Left kidney (tissue), 1 donor: ENCODE measurements at regions not wholly inside any gene's neighbourhood (a gene's known extent, or its start where the extent isn't known, plus 50 kb on each side); places are given as distances from the start of the nearest gene placed in this dataset.

Source experiments
- DNase-seq: peaks from one replicate; pipeline ENCODE4 v3.0.0-alpha.2; 2013

DNA sequence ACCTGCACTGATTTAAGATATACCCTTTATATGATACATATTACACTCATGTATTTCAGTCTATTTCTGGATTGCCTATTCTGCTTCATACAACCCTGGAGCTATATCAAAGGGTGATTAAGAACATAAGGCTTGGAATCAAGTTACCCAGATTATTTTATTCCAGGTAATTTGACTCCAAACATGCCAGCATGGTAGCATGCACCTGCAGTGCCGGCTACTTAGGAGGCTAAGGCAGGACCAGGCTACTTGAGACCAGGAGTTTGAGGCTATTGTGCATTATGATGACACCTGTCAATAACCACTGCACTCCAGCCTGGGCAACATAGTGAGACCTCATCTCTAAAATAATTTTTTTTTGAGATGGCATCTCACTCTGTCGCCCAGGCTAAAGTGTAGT, 50.4 kb upstream of the NEO1 start:
- no peak for DNase-seq

DNA sequence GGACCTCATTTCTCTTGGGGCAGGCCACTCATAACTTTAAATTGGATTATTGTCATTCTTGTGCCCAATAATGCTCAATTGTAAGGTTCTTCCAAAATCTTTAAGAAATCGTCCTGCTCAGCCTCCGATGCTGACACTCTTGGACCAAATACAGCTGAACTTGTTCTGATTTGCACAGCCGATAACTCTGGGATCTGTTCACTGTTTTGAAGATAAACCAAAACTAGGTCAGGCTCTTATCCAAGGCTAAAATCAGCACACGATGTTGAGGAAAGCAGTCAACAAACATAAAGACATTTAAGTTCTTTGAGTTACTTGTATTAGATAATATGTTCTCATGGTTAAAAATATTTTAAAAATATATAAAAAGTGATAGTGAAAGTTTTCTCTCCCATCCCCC, 52.0 kb upstream of the NEO1 start:
- no peak for DNase-seq

DNA sequence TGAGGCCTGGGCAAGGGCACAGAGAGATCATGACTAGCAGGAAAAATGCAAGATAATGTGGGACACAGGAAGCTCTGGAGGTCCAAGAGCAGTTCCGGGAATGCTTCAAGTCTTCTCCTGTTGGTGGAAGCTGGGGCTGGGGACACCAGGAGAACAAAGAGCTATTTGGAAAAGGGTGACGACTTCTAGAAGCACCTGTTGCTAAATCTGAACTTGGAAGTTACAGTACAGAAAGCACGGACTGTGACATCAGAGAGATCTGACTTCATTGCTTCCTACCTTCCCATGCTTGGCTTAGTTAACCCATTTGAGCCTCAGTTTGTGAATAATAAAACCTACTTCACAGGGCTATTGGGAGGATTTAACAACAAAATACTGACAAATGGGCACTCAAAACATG, 52.7 kb upstream of the NEO1 start:
- no peak for DNase-seq

DNA sequence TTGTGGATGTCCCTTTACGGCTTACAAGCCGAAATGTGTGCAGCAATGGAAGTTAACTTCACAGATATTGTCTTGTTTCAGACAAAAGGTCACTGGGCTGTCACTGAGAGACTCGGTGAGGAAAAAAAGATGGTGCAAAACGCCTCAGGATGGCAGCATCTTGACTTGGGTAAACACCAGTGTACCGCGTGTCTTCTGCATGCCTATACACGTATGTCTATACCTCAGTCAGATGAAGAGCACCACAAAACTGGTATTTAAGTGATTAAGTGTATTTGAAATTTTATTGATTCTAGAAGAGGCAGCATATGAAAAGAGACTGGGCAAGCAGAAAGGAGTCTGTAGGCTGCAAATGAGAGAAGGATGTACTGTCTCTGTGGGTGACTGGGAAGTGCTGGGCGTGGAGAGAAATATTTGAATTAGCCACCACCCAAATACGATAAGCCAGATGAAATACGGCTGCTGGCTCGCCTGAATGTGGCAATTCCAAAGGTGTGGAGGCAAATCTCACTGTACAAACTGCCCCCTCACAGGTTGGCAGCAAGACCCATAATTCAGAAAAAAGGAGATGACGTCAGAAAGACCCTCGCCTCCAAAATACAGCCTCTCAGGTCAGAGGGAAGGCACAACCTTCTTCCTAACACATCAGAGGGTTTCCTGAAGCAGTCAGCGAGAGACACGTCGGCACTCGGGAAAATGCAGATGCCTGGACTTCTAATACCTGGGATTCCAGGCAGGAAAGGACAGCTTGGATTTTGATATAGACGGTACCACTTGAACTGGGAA, 53.4 kb upstream of the NEO1 start:
- DNase-seq = no peak

DNA sequence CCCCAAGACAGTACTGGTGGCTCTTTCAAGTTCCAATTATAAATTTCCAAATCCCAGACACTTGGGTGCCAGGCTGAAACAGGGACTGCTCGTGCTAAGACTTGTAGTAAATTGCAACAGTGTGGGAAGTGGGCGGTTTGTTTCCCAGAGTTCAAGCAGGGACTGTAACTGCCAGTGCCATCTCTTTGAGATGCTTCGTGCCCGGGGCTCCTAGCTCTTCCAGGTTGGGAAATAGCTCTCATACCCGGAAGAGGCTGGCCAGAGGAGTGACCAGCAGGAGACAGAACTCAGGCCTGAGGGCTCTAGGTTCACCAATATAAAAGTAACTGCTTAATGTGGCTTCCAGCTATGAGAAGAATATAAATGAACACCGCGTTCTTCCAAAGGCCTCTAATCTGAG, 54.0 kb upstream of the NEO1 start:
- no peak for DNase-seq

DNA sequence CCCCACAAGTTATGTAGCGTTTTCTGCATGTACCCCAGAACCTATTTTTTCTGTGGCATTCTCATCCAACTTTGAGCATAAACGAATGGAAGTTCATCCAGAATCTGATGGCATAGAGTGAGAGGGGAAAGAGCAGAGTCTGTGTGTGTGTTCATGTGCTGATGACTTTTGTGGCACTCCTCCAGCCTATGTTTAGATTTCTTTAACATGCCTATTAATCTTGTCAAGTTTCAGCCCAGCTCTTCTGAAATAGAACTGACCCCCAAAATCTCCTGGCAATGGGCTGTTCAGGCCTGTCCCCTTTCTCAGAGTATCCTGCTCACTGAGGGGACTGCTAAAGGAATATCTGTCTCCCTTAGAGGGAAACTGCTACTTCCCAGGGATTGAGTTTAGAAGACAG, 56.4 kb upstream of the NEO1 start:
- DNase-seq = no peak

DNA sequence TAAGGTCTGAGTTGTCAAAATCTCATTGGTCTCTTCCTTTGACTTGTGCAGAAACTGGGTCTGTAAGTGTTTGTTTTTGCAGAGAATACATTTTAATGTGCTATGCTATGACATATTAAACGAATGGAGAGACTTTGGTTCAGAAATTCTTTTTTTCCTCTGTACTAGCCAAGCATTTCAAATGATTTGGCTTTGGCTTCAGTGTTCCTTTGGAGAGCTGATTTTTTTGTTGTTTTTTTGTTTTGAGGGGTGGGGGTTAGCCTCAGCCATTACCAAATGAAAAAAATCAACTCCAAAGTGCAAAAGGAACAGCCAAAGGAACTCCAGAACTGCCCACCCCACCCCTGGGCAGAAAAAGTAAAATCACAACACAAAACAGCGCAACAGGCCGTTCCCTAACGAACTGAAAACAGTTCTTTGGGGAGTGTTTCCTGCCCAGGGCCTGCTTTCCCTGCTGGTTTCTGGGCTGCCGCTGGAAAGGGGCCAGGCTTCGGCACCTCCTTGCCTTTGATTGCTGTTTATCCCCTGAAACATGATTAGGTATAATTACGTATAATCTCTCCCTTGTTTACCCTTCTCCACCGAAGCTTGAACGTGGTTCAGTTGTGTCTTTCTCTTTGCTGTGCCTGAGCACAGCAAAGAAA, 57.6 kb upstream of the NEO1 start:
- no peak for DNase-seq

DNA sequence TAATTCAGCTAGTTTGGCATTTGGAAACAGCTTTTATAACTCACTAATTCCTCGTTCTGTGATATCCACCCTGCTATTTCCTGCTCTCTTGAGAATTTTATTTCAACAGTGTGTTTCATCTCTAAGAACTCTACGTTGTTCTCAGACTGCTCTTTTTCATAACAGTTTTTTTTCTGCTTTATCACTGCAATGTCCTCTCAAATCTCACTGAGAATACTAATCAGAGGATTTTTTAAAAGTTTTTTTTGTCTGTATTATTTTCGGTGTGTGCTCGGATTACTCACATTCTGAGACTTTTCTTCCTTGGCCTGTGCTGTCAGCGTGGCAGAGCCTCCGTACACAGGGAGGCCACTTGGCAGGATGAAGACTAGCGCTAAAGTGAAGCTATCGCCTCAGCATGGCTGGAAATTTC, 59.4 kb upstream of the NEO1 start:
- no peak for DNase-seq

DNA sequence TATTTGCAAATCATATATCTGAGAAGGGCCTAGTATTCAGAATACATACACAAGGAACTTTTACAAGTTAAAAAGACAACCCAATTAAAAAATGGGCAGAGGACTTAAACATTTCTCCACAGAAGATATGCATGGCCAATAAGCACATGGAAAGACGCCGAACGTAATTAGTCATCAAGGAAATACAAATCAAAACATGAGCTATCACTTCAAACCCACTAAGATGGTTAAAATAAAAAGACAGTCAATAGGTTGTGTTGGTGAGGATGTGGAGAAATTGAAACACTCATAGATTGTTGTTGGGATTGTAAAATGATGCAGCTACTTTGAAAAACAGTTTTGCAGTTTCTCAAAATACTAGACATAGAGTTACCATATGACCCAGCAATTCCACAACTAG, 61.2 kb upstream of the NEO1 start:
- no peak for DNase-seq

DNA sequence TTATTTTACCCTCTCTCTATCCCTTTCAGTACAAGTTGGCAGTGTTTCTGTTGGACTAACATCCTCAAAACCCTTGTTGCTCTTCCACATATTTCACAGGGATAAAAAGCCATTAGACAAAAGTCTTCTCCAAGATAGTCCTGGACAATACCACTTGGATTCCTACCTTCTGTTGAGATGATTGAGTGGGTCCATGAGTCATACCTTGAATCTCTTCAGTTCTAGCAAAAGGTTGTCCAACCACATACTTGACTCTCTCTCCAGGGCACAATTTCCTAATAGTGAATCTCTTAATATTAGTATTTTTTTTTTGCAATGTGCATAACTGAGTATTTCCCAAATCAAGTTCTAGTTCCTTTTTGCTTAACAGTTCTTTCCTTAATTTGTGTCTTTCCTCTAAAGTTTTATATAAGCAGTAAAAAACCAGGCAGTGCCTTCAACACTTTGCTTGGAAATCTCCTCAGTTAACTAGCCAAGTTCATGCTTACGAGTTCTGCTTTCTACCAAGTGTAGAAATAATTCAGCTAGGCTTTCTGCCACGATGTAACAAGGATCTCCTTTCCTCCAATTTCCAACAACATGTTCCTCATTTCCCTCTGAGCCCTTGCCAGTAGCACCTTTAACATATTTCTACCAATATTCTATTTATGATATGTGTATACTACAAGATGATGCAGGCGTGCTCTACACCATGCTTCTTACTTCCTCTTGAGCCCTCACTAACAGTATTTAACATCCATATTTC, 68.3 kb upstream of the NEO1 start:
- no peak for DNase-seq

DNA sequence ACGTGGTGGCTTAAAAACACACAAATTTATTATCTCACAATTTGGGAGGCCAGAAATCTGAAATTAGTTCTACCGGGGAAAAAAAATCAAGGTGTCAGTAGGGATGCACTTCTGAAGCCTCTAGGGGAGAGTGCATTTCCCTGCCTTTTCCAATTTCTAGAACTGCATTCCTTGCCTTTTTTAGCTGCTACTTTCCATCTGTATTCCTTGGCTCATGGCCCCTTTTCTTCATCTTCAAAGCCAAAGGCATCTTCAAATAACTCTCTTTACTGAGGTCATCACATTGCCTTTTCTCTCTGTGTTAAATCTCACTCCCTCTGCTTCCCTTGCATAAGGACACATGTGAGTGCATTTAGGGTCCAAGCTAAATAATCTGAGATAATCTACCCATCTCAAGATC, 69.5 kb upstream of the NEO1 start:
- DNase-seq = no peak

DNA sequence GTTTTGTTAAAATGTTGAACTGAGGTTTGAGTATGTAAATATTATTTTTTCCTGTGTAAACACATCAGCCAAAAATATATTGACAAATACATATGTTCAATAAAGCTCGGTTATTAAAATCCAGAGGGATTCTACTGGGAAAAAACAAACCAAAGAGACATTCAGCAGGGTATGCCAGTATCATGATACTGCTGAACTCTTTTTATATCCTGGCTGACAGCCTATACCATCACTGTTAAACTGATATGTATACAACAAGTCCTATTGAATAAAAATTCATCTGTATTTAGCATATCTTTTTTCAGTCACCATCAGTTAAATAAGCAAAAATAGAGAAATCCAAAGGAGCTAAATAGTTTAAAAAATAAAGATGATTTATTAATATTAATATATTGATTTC, 71.6 kb upstream of the NEO1 start:
- DNase-seq = no peak

DNA sequence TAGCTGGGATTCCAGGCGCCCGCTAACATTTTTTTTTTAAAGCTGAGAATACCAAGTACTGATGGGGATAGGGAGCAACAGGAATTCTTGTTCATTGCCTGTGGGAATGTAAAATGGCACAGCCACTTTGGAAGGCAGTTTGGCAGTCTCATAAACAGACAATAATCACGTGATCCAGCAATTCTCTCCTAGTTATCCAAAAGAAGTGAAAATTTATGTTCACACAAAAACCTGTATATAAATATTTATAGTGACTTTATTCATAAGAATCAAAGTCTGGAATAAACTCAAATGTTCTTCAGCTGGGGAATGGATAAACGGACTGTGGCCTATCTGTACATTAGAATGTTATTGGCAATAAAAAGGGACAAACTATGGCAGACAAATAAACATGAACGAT, 72.5 kb upstream of the NEO1 start:
- DNase-seq = no peak

DNA sequence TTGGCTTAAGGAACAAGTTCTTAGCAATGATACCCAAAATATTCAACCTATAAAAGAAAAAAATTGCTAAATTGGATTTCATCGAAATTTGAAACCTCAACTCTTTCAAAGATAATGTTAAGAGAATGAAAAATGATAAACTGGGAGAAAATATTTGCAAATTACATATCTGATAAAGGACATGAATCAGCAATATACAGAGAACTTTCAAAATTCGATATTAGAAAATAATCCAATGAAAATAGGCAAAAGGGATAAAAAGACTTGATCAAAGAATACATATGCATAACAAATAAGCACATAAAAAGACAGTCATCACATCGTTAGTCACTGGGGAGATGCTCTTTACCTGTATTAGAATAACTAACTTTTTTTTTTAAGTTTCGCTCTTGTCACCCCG, 73.0 kb upstream of the NEO1 start:
- DNase-seq = no peak

DNA sequence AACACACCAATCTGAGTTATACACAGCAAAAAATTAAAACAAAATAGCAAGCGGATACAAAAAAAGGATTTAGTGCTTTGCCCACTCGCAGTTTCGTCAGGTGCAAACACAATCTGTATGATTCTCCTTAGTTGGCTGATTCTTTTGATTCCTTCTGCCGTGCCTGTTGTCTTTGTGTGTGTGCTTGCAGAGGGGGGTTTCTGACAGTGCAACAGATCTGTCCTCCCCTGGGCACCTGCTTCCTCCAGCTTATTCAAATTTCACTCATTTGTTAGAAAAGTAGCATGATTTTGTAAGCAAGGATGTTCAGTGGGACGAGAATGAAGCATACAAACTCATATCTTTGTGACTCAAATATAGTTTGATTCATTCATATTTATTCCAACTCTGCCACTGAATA, 74.0 kb upstream of the NEO1 start:
- no peak for DNase-seq

DNA sequence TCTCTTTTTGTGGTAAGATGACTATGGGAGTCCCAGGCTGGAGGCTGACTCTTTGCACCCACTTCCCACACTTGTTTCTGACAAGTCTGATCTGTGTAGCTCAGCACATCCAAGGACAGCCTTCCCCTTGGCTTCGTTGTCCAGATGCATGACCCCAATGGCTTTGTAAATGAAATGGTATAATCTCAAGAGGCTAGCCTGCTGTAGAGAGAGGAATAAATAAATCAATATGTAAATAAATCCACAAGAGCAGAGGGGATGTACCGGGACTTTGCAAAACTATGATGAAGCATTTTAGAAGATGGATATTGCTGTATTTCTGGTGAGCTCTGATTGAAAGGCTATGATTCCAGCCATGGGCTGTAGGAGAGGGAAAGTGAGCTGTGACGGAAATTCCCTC, 79.9 kb upstream of the NEO1 start:
- no peak for DNase-seq

DNA sequence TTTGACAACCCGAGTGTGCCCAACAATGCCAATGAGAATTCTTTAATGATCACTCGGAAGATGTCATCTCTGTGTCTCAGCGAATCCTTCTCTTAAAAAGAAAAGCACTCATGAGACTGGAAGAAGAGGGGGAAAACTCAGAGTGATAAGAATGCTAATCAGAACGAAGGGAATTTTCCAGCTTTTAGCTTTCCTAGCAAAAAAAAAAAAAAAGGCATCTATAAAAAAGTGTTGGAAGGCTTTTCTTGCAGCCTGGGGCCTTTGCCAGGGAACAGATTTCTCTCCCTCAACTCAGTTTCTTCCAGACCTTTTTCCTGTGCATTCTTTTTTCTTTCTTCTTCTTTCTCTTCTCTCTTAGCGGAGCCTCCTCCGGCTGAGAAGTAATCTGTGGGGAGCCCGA, 80.5 kb upstream of the NEO1 start:
- DNase-seq = no peak

DNA sequence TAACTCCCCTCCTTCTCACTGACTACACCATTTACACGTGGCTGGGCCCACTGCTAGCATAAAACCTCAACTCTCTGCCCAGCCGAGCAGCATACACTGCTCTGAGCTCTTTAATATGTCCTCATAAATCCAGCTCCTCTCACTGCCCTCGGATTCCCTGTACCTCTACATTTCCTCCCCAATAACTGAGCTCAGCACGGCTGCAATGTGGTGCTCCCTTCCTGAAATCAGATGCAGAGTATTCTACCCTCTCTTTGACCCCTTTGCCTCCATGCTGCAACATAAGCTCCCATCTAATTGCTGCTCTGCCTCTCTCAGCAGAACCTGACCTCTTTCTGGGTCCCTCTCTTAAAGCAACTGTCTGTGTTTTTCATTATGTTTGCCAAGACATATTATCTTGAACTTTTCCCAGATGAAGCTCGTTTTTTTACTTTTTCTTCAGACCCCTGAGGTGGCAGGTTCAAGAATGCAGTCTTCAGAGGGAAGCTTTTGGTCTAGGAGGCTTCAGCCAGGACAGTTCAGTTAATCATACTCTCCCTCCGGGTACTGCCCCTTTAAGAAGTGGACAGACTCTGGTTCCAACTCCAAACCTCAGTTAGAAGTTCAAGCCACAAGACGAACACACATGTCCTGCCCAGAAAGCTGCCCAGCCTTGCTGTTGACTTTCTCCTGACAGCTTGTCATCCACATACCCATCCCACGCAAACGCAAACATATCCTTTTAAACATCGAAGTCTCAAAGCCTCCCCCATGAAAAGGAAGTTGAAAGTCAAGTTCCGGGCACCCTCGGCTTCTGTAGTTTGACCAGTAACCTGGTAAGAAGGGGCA, 81.1 kb upstream of the NEO1 start:
- peak; percentile 73 for DNase-seq

DNA sequence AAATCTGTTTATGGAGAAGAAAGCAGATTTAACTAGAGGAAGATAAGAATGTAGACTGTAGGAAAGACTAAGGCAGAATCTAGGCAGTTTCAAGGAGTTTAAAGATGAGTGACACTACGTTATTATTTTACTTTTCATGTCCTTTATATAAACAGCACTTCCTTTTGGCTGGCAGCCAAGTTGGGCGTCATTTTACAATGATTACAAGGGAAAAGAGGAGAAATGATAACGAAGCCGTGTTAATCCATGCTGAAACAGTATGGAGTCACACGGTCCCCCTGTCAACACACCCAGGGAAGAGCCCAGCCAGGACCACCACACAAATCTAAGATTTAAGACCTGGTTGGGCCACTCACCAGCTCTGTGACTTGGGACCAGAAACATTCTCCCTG, 83.7 kb upstream of the NEO1 start:
- no peak for DNase-seq

DNA sequence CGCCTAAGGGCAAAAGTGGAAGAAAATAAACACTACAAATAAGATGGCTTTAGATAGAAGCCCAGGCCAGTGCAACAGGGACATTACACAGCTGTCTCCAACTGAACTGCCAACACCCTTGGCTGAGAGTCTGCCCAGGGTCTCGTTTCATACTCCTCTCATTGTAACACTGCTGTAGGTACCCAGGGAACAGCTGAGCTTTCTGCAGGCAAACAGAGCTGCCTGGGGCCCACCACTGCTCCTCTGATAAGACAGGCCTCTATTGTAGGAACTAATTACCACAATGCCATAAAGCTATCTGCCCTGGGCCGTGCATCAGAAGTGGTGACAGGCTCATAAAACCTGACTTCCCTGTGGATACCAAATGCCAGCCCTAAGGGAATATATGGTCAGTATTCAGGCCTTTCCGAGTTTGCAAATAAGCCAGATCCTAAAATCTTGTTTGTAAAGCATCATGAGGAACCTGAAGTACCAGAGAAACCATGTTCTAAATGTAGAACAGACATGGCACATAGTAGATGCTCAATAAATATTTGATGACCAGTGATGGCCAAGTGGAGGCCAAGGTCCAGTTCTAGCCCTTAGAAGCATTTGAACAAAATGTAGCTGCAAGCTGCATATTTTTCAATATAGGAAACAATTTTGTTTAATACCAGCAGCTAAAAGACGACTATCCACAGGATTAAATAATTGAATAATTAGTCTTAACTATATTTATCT, 84.3 kb upstream of the NEO1 start:
- no peak for DNase-seq

DNA sequence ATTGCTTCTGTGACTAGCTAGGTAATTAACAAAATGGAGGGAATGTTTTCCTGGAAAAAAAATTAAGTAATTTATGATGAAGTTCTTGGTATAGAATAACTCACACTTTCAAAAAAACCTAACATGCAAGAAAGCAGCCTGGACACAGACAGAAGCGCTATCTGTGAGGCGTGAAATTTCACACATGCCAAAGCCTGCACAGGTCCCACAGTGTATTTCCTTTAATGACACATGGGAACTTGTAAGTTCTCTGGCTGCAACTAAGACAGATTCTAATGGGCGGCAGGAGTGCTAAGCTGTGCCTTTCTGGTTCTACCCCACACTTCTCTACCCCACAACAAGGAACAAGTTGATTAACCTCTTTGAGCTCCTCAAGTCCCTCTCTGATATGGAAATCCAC, 84.9 kb upstream of the NEO1 start:
- DNase-seq = no peak

DNA sequence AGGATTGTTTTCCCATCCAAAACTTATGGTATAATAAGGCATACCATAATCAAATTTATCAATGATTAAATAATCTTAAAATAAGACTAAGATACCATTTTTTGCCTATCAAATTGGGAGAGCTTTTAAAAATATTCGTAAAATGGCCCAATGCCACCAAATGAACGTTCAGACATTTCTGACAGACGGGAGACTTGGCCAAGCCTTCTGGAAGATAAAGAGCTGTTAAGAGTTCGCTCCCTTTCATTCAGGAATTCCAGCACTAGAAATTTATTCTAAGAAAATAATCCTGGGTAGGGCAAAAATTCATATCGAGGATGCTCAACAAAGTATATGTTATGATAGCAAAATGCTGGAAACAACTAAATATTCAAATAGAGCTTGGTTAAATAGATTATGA, 85.6 kb upstream of the NEO1 start:
- DNase-seq = no peak
